ENCODE measurements at regions not wholly inside any gene's neighbourhood (a gene's known extent, or its start where the extent isn't known, plus 50 kb on each side); places are given as distances from the start of the nearest gene placed in this dataset.

GRCh38 chr10:33091201-33091600 is 133.2 kb upstream of the ITGB1 start:
- no peak for TF ChIP-seq CTCF (IDR thresholded peaks at IDR 0.05)

- no peak for TF ChIP-seq CTCF (IDR thresholded peaks at IDR 0.05)
These were observed 131.0 kb upstream of the ITGB1 start for GRCh38 chr10:33088990-33089389.

- TF ChIP-seq CTCF (IDR thresholded peaks at IDR 0.05), result no peak
These were observed 129.9 kb upstream of the ITGB1 start for GRCh38 chr10:33087922-33088321.

- TF ChIP-seq CTCF (IDR thresholded peaks at IDR 0.05), result no peak
These were observed 129.1 kb upstream of the ITGB1 start for GRCh38 chr10:33087152-33087551.

- no peak for TF ChIP-seq CTCF (IDR thresholded peaks at IDR 0.05)
These were observed 128.1 kb upstream of the ITGB1 start for GRCh38 chr10:33086100-33086499.

- TF ChIP-seq CTCF (IDR thresholded peaks at IDR 0.05), result no peak
These were observed 127.3 kb upstream of the ITGB1 start for GRCh38 chr10:33085313-33085833.

GRCh38 chr10:33084453-33084852 is 126.4 kb upstream of the ITGB1 start:
- no peak for TF ChIP-seq CTCF (IDR thresholded peaks at IDR 0.05)

- no peak for TF ChIP-seq CTCF (IDR thresholded peaks at IDR 0.05)
These were observed 124.4 kb upstream of the ITGB1 start for GRCh38 chr10:33082373-33082895.

Data from LNCAP (cell line).